PC-3 (cell line): ENCODE measurements at regions not wholly inside any gene's neighbourhood (a gene's known extent, or its start where the extent isn't known, plus 50 kb on each side); places are given as distances from the start of the nearest gene placed in this dataset.

Source experiments
- CTCF ChIP-seq: fragments of 300-600 bp; sonication (generic); conservative IDR thresholded peaks from 2 replicates; pipeline ENCODE4 v1.5.1; 2017; ENCODE audit warnings: antibody characterized with exemption, low read depth, mild to moderate bottlenecking, low read length
- EZH2 ChIP-seq: fragments of 300-600 bp; sonication (generic); IDR thresholded peaks from one replicate; pipeline ENCODE4 v1.6.1; 2017; ENCODE audit warnings: antibody characterized with exemption, mild to moderate bottlenecking, low read length; ENCODE audit not compliant: unreplicated experiment

GRCh38 chr5:8386719-8387288, 517.9 kb downstream of the MTRR start:
- no peak for TF ChIP-seq CTCF
- no peak for TF ChIP-seq EZH2
